ENCODE measurements at regions not wholly inside any gene's neighbourhood (a gene's known extent, or its start where the extent isn't known, plus 50 kb on each side); places are given as distances from the start of the nearest gene placed in this dataset.

- ATAC-seq: no peak
- Mint-ChIP-seq H3K36me3 (no peaks in the 10 kb centered on the region), H3K4me1 (ENCODE audit: low read depth in 2 of 2) (no peaks in the 10 kb centered on the region), H3K9me3 (peaks cover 9% of the 10 kb centered on the region), H3K27me3 (no peaks in the 10 kb centered on the region), H3K4me3 (no peak overlapping the region), H3K27ac (no peak overlapping the region)
- DNase-seq (ENCODE audit: low spot score): no peak
Observed at GRCh38 chr3:117252208-117252607, 542.6 kb downstream of the TUSC7 start.

- no peak for ATAC-seq
- DNase-seq (ENCODE audit: low spot score): no peak
- peaks cover 12% of the 10 kb centered on the region for H3K9me3 Mint-ChIP-seq
- H3K4me3 Mint-ChIP-seq: no peak overlapping the region
- no peak overlapping the region for H3K27ac Mint-ChIP-seq
- no peaks in the 10 kb centered on the region for H3K27me3 Mint-ChIP-seq
- no peaks in the 10 kb centered on the region for H3K4me1 Mint-ChIP-seq (ENCODE audit: low read depth in 2 of 2)
- no peaks in the 10 kb centered on the region for H3K36me3 Mint-ChIP-seq
Observed at GRCh38 chr3:117252651-117253050, 543.1 kb downstream of the TUSC7 start.

GRCh38 chr3:117253636-117254035 lies 544.1 kb downstream of the TUSC7 start:
- Mint-ChIP-seq H3K9me3 (peaks cover 12% of the 10 kb centered on the region), H3K4me3 (no peak overlapping the region), H3K27me3 (no peaks in the 10 kb centered on the region), H3K36me3 (no peaks in the 10 kb centered on the region), H3K27ac (no peak overlapping the region), H3K4me1 (ENCODE audit: low read depth in 2 of 2) (no peaks in the 10 kb centered on the region)
- ATAC-seq (no peak), DNase-seq (ENCODE audit: low spot score) (no peak)

GRCh38 chr3:117254985-117255384 lies 545.4 kb downstream of the TUSC7 start:
- DNase-seq (ENCODE audit: low spot score): no peak
- peaks cover 6% of the 10 kb centered on the region for H3K9me3 Mint-ChIP-seq
- no peaks in the 10 kb centered on the region for H3K4me1 Mint-ChIP-seq (ENCODE audit: low read depth in 2 of 2)
- no peaks in the 10 kb centered on the region for H3K27me3 Mint-ChIP-seq
- no peak overlapping the region for H3K4me3 Mint-ChIP-seq
- H3K36me3 Mint-ChIP-seq: no peaks in the 10 kb centered on the region
- H3K27ac Mint-ChIP-seq: no peak overlapping the region
- no peak for ATAC-seq

- Mint-ChIP-seq H3K27ac (no peak overlapping the region), H3K4me3 (no peak overlapping the region)
- DNase-seq (ENCODE audit: low spot score): no peak
Observed at GRCh38 chr3:117255736-117256135, 546.2 kb downstream of the TUSC7 start.

GRCh38 chr3:117261983-117262421 lies 552.4 kb downstream of the TUSC7 start:
- no peak for ATAC-seq
- H3K27me3 Mint-ChIP-seq: no peaks in the 10 kb centered on the region
- H3K4me1 Mint-ChIP-seq (ENCODE audit: low read depth in 2 of 2): no peaks in the 10 kb centered on the region

More at GRCh38 chr3:117255736-117256135, 546.2 kb downstream of the TUSC7 start:
- Mint-ChIP-seq H3K27me3 (no peaks in the 10 kb centered on the region), H3K9me3 (peaks cover 4% of the 10 kb centered on the region), H3K4me1 (ENCODE audit: low read depth in 2 of 2) (no peaks in the 10 kb centered on the region), H3K36me3 (no peaks in the 10 kb centered on the region)
- ATAC-seq: no peak

GRCh38 chr3:117263270-117263669 lies 553.7 kb downstream of the TUSC7 start:
- Mint-ChIP-seq H3K4me1 (ENCODE audit: low read depth in 2 of 2) (no peaks in the 10 kb centered on the region), H3K9me3 (peaks cover 11% of the 10 kb centered on the region), H3K4me3 (no peak overlapping the region), H3K27ac (no peak overlapping the region), H3K36me3 (no peaks in the 10 kb centered on the region), H3K27me3 (no peaks in the 10 kb centered on the region)
- ATAC-seq (no peak), DNase-seq (ENCODE audit: low spot score) (no peak)

More at GRCh38 chr3:117261983-117262421, 552.4 kb downstream of the TUSC7 start:
- Mint-ChIP-seq H3K27ac (no peak overlapping the region), H3K9me3 (peaks cover 14% of the 10 kb centered on the region), H3K36me3 (no peaks in the 10 kb centered on the region), H3K4me3 (no peak overlapping the region)
- DNase-seq (ENCODE audit: low spot score): no peak

GRCh38 chr3:117263745-117264144 lies 554.2 kb downstream of the TUSC7 start:
- Mint-ChIP-seq H3K9me3 (peaks cover 11% of the 10 kb centered on the region), H3K36me3 (no peaks in the 10 kb centered on the region), H3K27me3 (no peaks in the 10 kb centered on the region), H3K4me1 (ENCODE audit: low read depth in 2 of 2) (no peaks in the 10 kb centered on the region), H3K4me3 (no peak overlapping the region), H3K27ac (no peak overlapping the region)
- DNase-seq (ENCODE audit: low spot score): no peak
- no peak for ATAC-seq

GRCh38 chr3:117264204-117264994 lies 554.8 kb downstream of the TUSC7 start:
- ATAC-seq (no peak), DNase-seq (ENCODE audit: low spot score) (no peak)
- Mint-ChIP-seq H3K27ac (no peak overlapping the region), H3K9me3 (peaks cover 11% of the 10 kb centered on the region), H3K4me3 (no peak overlapping the region), H3K27me3 (no peaks in the 10 kb centered on the region), H3K4me1 (ENCODE audit: low read depth in 2 of 2) (no peaks in the 10 kb centered on the region), H3K36me3 (no peaks in the 10 kb centered on the region)

- Mint-ChIP-seq H3K4me3 (no peak overlapping the region), H3K36me3 (no peaks in the 10 kb centered on the region), H3K4me1 (ENCODE audit: low read depth in 2 of 2) (no peaks in the 10 kb centered on the region), H3K27me3 (no peaks in the 10 kb centered on the region), H3K27ac (no peak overlapping the region), H3K9me3 (peaks cover 11% of the 10 kb centered on the region)
- no peak for DNase-seq (ENCODE audit: low spot score)
- no peak for ATAC-seq
Observed at GRCh38 chr3:117266806-117267205, 557.2 kb downstream of the TUSC7 start.

- no peaks in the 10 kb centered on the region for H3K36me3 Mint-ChIP-seq
- no peak overlapping the region for H3K4me3 Mint-ChIP-seq
- DNase-seq (ENCODE audit: low spot score) (no peak), ATAC-seq (no peak)
- H3K4me1 Mint-ChIP-seq (ENCODE audit: low read depth in 2 of 2): no peaks in the 10 kb centered on the region
- no peaks in the 10 kb centered on the region for H3K27me3 Mint-ChIP-seq
- H3K9me3 Mint-ChIP-seq: peaks cover 5% of the 10 kb centered on the region
- no peak overlapping the region for H3K27ac Mint-ChIP-seq
Observed at GRCh38 chr3:117268318-117268717, 558.7 kb downstream of the TUSC7 start.

- no peaks in the 10 kb centered on the region for H3K27me3 Mint-ChIP-seq
- H3K4me3 Mint-ChIP-seq: no peak overlapping the region
- no peak overlapping the region for H3K27ac Mint-ChIP-seq
- peaks cover 5% of the 10 kb centered on the region for H3K9me3 Mint-ChIP-seq
- H3K36me3 Mint-ChIP-seq: no peaks in the 10 kb centered on the region
- H3K4me1 Mint-ChIP-seq (ENCODE audit: low read depth in 2 of 2): no peaks in the 10 kb centered on the region
- ATAC-seq (no peak), DNase-seq (ENCODE audit: low spot score) (no peak)
Observed at GRCh38 chr3:117272274-117272673, 562.7 kb downstream of the TUSC7 start.

- Mint-ChIP-seq H3K36me3 (no peaks in the 10 kb centered on the region), H3K27me3 (no peaks in the 10 kb centered on the region)
- ATAC-seq: no peak
Observed at GRCh38 chr3:117272876-117273523, 563.4 kb downstream of the TUSC7 start.

GRCh38 chr3:117277816-117278215 lies 568.2 kb downstream of the TUSC7 start:
- Mint-ChIP-seq H3K27me3 (no peaks in the 10 kb centered on the region), H3K27ac (no peak overlapping the region), H3K9me3 (peaks cover 10% of the 10 kb centered on the region), H3K36me3 (no peaks in the 10 kb centered on the region), H3K4me3 (no peak overlapping the region), H3K4me1 (ENCODE audit: low read depth in 2 of 2) (no peaks in the 10 kb centered on the region)
- ATAC-seq (no peak), DNase-seq (ENCODE audit: low spot score) (no peak)

More at GRCh38 chr3:117272876-117273523, 563.4 kb downstream of the TUSC7 start:
- H3K27ac Mint-ChIP-seq: no peak overlapping the region
- DNase-seq (ENCODE audit: low spot score): no peak
- peaks cover 5% of the 10 kb centered on the region for H3K9me3 Mint-ChIP-seq
- no peak overlapping the region for H3K4me3 Mint-ChIP-seq
- no peaks in the 10 kb centered on the region for H3K4me1 Mint-ChIP-seq (ENCODE audit: low read depth in 2 of 2)
